ENCODE measurements at regions not wholly inside any gene's neighbourhood (a gene's known extent, or its start where the extent isn't known, plus 50 kb on each side); places are given as distances from the start of the nearest gene placed in this dataset.
"Not testable (repeated sequence)": the region's sequence is repeated elsewhere in the genome, so short reads cannot be mapped to it uniquely, and the experiment has no call there.

- Histone ChIP-seq H3K27ac (ENCODE audit: insufficient read depth, low read length) (no peak overlapping the region), H3K4me3 (replicated peaks in 1 of 4; ENCODE audit: control extremely low read depth in 1 of 4, insufficient read depth in 1 of 4, low read depth in 3 of 4, low read length in 4 of 4) (no peak overlapping the region), H2AFZ (ENCODE audit: low read length) (no peak overlapping the region), H3K79me2 (ENCODE audit: control insufficient read depth, insufficient read depth, low read length) (no peaks in the 10 kb centered on the region), H3K9me3 (ENCODE audit: control insufficient read depth, insufficient read depth, low read depth, low read length) (no peaks in the 10 kb centered on the region), H3K4me2 (ENCODE audit: extremely low read depth, insufficient read depth, low read length) (no peak overlapping the region), H3K27me3 (ENCODE audit: control insufficient read depth, insufficient read depth, low read length) (no peaks in the 10 kb centered on the region), H3K9ac (ENCODE audit: insufficient read depth, low read length) (no peak overlapping the region), H3K4me1 (ENCODE audit: control insufficient read depth, extremely low read depth, insufficient read depth, low read length) (no peaks in the 10 kb centered on the region), H3K36me3 (ENCODE audit: control insufficient read depth, insufficient read depth, low read length) (no peaks in the 10 kb centered on the region), H4K20me1 (ENCODE audit: control insufficient read depth, extremely low read depth, insufficient read depth, low read length) (no peaks in the 10 kb centered on the region)
- DNase-seq (ENCODE audit: low read depth in 2 of 2): peak in 1 of 2 donors; percentile 8
- TF ChIP-seq CTCF (conservative IDR thresholded peaks at IDR 0.05 in 1 of 2, IDR thresholded peaks at IDR 0.05 in 1 of 2; ENCODE audit: low read depth in 1 of 2, low read length in 2 of 2): no peak
- TF ChIP-seq EZH2 (IDR thresholded peaks at IDR 0.05; ENCODE audit: low read length, missing control alignments): no peak
Measured at GRCh38 chr3:145448436-145448835, 712.5 kb downstream of the PLOD2 start.

- TF ChIP-seq EZH2 (IDR thresholded peaks at IDR 0.05; ENCODE audit: low read length, missing control alignments) (no peak), CTCF (conservative IDR thresholded peaks at IDR 0.05 in 1 of 2, IDR thresholded peaks at IDR 0.05 in 1 of 2; ENCODE audit: low read depth in 1 of 2, low read length in 2 of 2) (no peak)
- Histone ChIP-seq H3K9ac (ENCODE audit: insufficient read depth, low read length) (no peak overlapping the region), H3K27me3 (ENCODE audit: control insufficient read depth, insufficient read depth, low read length) (no peaks in the 10 kb centered on the region), H3K79me2 (ENCODE audit: control insufficient read depth, insufficient read depth, low read length) (no peaks in the 10 kb centered on the region), H3K36me3 (ENCODE audit: control insufficient read depth, insufficient read depth, low read length) (no peaks in the 10 kb centered on the region), H2AFZ (ENCODE audit: low read length) (no peak overlapping the region), H3K4me1 (ENCODE audit: control insufficient read depth, extremely low read depth, insufficient read depth, low read length) (no peaks in the 10 kb centered on the region), H3K4me2 (ENCODE audit: extremely low read depth, insufficient read depth, low read length) (no peak overlapping the region), H3K4me3 (replicated peaks in 1 of 4; ENCODE audit: control extremely low read depth in 1 of 4, insufficient read depth in 1 of 4, low read depth in 3 of 4, low read length in 4 of 4) (no peak overlapping the region), H3K27ac (ENCODE audit: insufficient read depth, low read length) (no peak overlapping the region), H3K9me3 (ENCODE audit: control insufficient read depth, insufficient read depth, low read depth, low read length) (no peaks in the 10 kb centered on the region), H4K20me1 (ENCODE audit: control insufficient read depth, extremely low read depth, insufficient read depth, low read length) (no peaks in the 10 kb centered on the region)
- peak in 1 of 2 donors; percentile 22 for DNase-seq (ENCODE audit: low read depth in 2 of 2)
Measured at GRCh38 chr3:145450018-145450682, 710.8 kb downstream of the PLOD2 start.

GRCh38 chr3:145457825-145458552 is 703.0 kb downstream of the PLOD2 start:
- no peaks in the 10 kb centered on the region for H3K4me1 ChIP-seq (ENCODE audit: control insufficient read depth, extremely low read depth, insufficient read depth, low read length)
- H3K27me3 ChIP-seq (ENCODE audit: control insufficient read depth, insufficient read depth, low read length): no peaks in the 10 kb centered on the region
- no peak overlapping the region for H3K4me2 ChIP-seq (ENCODE audit: extremely low read depth, insufficient read depth, low read length)
- H3K9me3 ChIP-seq (ENCODE audit: control insufficient read depth, insufficient read depth, low read depth, low read length): no peaks in the 10 kb centered on the region
- no peak for DNase-seq (ENCODE audit: low read depth in 2 of 2)
- H3K79me2 ChIP-seq (ENCODE audit: control insufficient read depth, insufficient read depth, low read length): no peaks in the 10 kb centered on the region
- H3K4me3 ChIP-seq (replicated peaks in 1 of 4; ENCODE audit: control extremely low read depth in 1 of 4, insufficient read depth in 1 of 4, low read depth in 3 of 4, low read length in 4 of 4): no peak overlapping the region
- H3K27ac ChIP-seq (ENCODE audit: insufficient read depth, low read length): no peak overlapping the region
- H3K9ac ChIP-seq (ENCODE audit: insufficient read depth, low read length): no peak overlapping the region
- H4K20me1 ChIP-seq (ENCODE audit: control insufficient read depth, extremely low read depth, insufficient read depth, low read length): no peaks in the 10 kb centered on the region
- no peaks in the 10 kb centered on the region for H3K36me3 ChIP-seq (ENCODE audit: control insufficient read depth, insufficient read depth, low read length)
- TF ChIP-seq CTCF (conservative IDR thresholded peaks at IDR 0.05 in 1 of 2, IDR thresholded peaks at IDR 0.05 in 1 of 2; ENCODE audit: low read depth in 1 of 2, low read length in 2 of 2): no peak
- no peak for TF ChIP-seq EZH2 (IDR thresholded peaks at IDR 0.05; ENCODE audit: low read length, missing control alignments)
- no peak overlapping the region for H2AFZ ChIP-seq (ENCODE audit: low read length)

- not testable (repeated sequence) for H3K27me3 ChIP-seq (ENCODE audit: control insufficient read depth, insufficient read depth, low read length); DNase-seq (ENCODE audit: low read depth in 2 of 2)
Measured at GRCh38 chr3:145459681-145460080, 701.3 kb downstream of the PLOD2 start.

More at GRCh38 chr3:145459681-145460080, 701.3 kb downstream of the PLOD2 start:
- not testable (repeated sequence) for H3K9ac ChIP-seq (ENCODE audit: insufficient read depth, low read length); H3K27ac ChIP-seq (ENCODE audit: insufficient read depth, low read length); H3K36me3 ChIP-seq (ENCODE audit: control insufficient read depth, insufficient read depth, low read length); H3K79me2 ChIP-seq (ENCODE audit: control insufficient read depth, insufficient read depth, low read length); H3K4me2 ChIP-seq (ENCODE audit: extremely low read depth, insufficient read depth, low read length); H4K20me1 ChIP-seq (ENCODE audit: control insufficient read depth, extremely low read depth, insufficient read depth, low read length); H2AFZ ChIP-seq (ENCODE audit: low read length); H3K9me3 ChIP-seq (ENCODE audit: control insufficient read depth, insufficient read depth, low read depth, low read length); H3K4me1 ChIP-seq (ENCODE audit: control insufficient read depth, extremely low read depth, insufficient read depth, low read length); H3K4me3 ChIP-seq (replicated peaks in 1 of 4; ENCODE audit: control extremely low read depth in 1 of 4, insufficient read depth in 1 of 4, low read depth in 3 of 4, low read length in 4 of 4)
